ENCODE measurements at regions not wholly inside any gene's neighbourhood (a gene's known extent, or its start where the extent isn't known, plus 50 kb on each side); places are given as distances from the start of the nearest gene placed in this dataset.

- TF ChIP-seq MYBL2 (CRISPR knock-in tag; IDR thresholded peaks at IDR 0.05) (no peak), CTCF (IDR thresholded peaks at IDR 0.05) (no peak), MAX (CRISPR knock-in tag; IDR thresholded peaks at IDR 0.05) (no peak), CREB1 (CRISPR knock-in tag; IDR thresholded peaks at IDR 0.05) (no peak), E2F1 (CRISPR knock-in tag; IDR thresholded peaks at IDR 0.05) (no peak), FOXP4 (CRISPR knock-in tag; IDR thresholded peaks at IDR 0.05) (no peak), IRF2 (CRISPR knock-in tag; IDR thresholded peaks at IDR 0.05; ENCODE audit: borderline replicate concordance, low read depth) (no peak), USF1 (CRISPR knock-in tag; IDR thresholded peaks at IDR 0.05) (no peak), PREB (CRISPR knock-in tag; IDR thresholded peaks at IDR 0.05; ENCODE audit: borderline replicate concordance) (no peak), NFYB (CRISPR knock-in tag; conservative IDR thresholded peaks at IDR 0.05; ENCODE audit: low read depth) (no peak)
Observed at GRCh38 chr2:220437938-220438337, 810.5 kb downstream of the SLC4A3 start.

Measured in WTC11 (cell line).